ENCODE measurements at regions not wholly inside any gene's neighbourhood (a gene's known extent, or its start where the extent isn't known, plus 50 kb on each side); places are given as distances from the start of the nearest gene placed in this dataset.

DNA sequence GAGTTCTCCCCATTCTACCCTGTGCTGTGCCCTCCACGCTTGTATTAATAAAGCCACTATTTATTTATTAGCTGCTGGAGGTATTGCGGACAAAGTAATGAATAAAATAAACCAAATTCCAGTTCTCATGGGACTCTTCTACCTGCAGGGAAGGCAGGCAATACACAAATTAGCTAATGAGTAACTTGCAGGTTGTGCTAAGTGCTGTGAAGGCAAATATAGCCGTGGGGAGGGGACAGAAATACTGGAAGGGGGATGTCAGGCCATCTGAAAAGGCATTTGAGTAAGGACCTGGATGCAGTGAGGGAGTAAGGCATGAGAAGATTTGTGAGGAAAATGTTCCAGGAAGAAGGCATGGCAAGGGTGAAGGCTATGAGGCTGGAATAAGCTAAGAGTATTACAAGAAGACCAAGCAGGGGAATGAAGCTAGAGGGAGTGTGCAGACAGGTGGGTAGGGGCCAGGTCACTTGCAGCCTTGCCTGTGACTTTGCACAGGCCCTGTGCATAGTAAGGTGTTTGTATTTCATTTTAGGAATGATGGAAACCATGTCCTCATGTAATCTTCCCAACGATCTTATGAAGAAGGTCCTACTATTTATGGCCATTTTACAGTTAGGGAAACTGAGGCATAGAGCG is 167.5 kb downstream of the PTPN11 start:
- BruUV-seq (replicated peaks) = no TSS peak
- Histone ChIP-seq H3K4me2 (no peak overlapping the region), H3K4me1 (replicated peaks; ENCODE audit: insufficient read depth) (no peaks in the 10 kb centered on the region), H3K9me2 (ENCODE audit: insufficient read depth) (no peaks in the 10 kb centered on the region), H2AFZ (no peak overlapping the region), H3K27me3 (ENCODE audit: insufficient read depth, low read depth) (peaks cover 39% of the 10 kb centered on the region; the same call in 1 of the 2 replicates), H3K9me3 (ENCODE audit: insufficient read depth, low read depth) (no peaks in the 10 kb centered on the region), H3K36me3 (ENCODE audit: low read depth) (no peaks in the 10 kb centered on the region), H3K27ac (no peak overlapping the region), H3F3A (ENCODE audit: insufficient read depth, low read depth) (no peaks in the 10 kb centered on the region), H4K20me1 (ENCODE audit: insufficient read depth) (no peaks in the 10 kb centered on the region), H3K79me2 (ENCODE audit: low read depth) (no peaks in the 10 kb centered on the region), H3K4me3 (no peak overlapping the region)
- CTCF ChIA-PET = no interaction called here
- POLR2A ChIA-PET (ENCODE audit: unreplicated experiment) = no interaction called here
- no peak for DNase-seq
- no peak for TF ChIP-seq EZH2 (IDR thresholded peaks at IDR 0.05; ENCODE audit: low read depth)
- TF ChIP-seq, protein P1, sequence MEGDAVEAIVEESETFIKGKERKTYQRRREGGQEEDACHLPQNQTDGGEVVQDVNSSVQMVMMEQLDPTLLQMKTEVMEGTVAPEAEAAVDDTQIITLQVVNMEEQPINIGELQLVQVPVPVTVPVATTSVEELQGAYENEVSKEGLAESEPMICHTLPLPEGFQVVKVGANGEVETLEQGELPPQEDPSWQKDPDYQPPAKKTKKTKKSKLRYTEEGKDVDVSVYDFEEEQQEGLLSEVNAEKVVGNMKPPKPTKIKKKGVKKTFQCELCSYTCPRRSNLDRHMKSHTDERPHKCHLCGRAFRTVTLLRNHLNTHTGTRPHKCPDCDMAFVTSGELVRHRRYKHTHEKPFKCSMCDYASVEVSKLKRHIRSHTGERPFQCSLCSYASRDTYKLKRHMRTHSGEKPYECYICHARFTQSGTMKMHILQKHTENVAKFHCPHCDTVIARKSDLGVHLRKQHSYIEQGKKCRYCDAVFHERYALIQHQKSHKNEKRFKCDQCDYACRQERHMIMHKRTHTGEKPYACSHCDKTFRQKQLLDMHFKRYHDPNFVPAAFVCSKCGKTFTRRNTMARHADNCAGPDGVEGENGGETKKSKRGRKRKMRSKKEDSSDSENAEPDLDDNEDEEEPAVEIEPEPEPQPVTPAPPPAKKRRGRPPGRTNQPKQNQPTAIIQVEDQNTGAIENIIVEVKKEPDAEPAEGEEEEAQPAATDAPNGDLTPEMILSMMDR (conservative IDR thresholded peaks at IDR 0.05) = no peak
- intact Hi-C loops (cut with micrococcal nuclease; ENCODE audit: unreplicated experiment) = no loop called here

- Histone ChIP-seq H3K4me1 (replicated peaks; ENCODE audit: insufficient read depth) (no peaks in the 10 kb centered on the region), H3K27me3 (ENCODE audit: insufficient read depth, low read depth) (peaks cover 54% of the 10 kb centered on the region), H3K36me3 (ENCODE audit: low read depth) (no peaks in the 10 kb centered on the region), H3K4me3 (no peak overlapping the region), H3K9me3 (ENCODE audit: insufficient read depth, low read depth) (no peaks in the 10 kb centered on the region), H3K79me2 (ENCODE audit: low read depth) (no peaks in the 10 kb centered on the region), H4K20me1 (ENCODE audit: insufficient read depth) (no peaks in the 10 kb centered on the region), H2AFZ (no peak overlapping the region), H3F3A (ENCODE audit: insufficient read depth, low read depth) (no peaks in the 10 kb centered on the region), H3K27ac (no peak overlapping the region), H3K9me2 (ENCODE audit: insufficient read depth) (no peaks in the 10 kb centered on the region), H3K4me2 (no peak overlapping the region)
- DNase-seq = no peak
- no peak for TF ChIP-seq EZH2 (IDR thresholded peaks at IDR 0.05; ENCODE audit: low read depth)
- TF ChIP-seq, protein P1 (conservative IDR thresholded peaks at IDR 0.05) = no peak
- intact Hi-C loops (cut with micrococcal nuclease; ENCODE audit: unreplicated experiment) = no loop called here
- CTCF ChIA-PET = no interaction called here
- POLR2A ChIA-PET (ENCODE audit: unreplicated experiment) = no interaction called here
- BruUV-seq (replicated peaks) = no TSS peak
Measured at GRCh38 chr12:112589275-112589674, 170.5 kb downstream of the PTPN11 start.

DNA sequence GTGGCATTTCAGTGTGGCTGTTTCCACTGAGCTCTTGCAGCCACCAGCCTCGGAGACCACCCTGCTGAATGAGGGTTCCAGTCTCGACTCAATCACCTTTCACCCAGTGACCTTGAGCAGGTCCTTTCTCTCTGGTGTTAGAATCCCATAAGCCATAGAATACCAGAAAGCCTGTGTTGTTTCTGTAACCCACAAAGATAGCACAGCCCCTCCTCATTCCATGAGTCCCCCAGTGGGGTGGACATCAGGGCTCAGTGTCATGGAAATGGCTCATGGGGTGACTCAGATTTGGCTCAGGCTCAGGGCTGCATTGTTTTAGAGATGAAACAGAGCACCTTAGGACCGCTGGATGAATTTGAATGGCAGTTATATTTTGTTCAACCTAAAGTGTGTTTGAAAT is 171.5 kb downstream of the PTPN11 start:
- TF ChIP-seq, protein P1 (conservative IDR thresholded peaks at IDR 0.05) = no peak
- no peak for TF ChIP-seq EZH2 (IDR thresholded peaks at IDR 0.05; ENCODE audit: low read depth)
- no TSS peak for BruUV-seq (replicated peaks)
- ChIA-PET CTCF (no interaction called here), POLR2A (ENCODE audit: unreplicated experiment) (no interaction called here)
- intact Hi-C loops (cut with micrococcal nuclease; ENCODE audit: unreplicated experiment) = no loop called here
- no peak for DNase-seq
- no peaks in the 10 kb centered on the region for H3K9me3 ChIP-seq (ENCODE audit: insufficient read depth, low read depth)
- no peaks in the 10 kb centered on the region for H3K79me2 ChIP-seq (ENCODE audit: low read depth)
- no peaks in the 10 kb centered on the region for H4K20me1 ChIP-seq (ENCODE audit: insufficient read depth)
- H3K4me2 ChIP-seq = no peak overlapping the region
- H2AFZ ChIP-seq = no peak overlapping the region
- H3K27me3 ChIP-seq (ENCODE audit: insufficient read depth, low read depth) = peaks cover 45% of the 10 kb centered on the region
- no peak overlapping the region for H3K4me3 ChIP-seq
- H3K4me1 ChIP-seq (replicated peaks; ENCODE audit: insufficient read depth) = no peaks in the 10 kb centered on the region
- no peaks in the 10 kb centered on the region for H3F3A ChIP-seq (ENCODE audit: insufficient read depth, low read depth)
- H3K9me2 ChIP-seq (ENCODE audit: insufficient read depth) = no peaks in the 10 kb centered on the region
- H3K27ac ChIP-seq = no peak overlapping the region
- H3K36me3 ChIP-seq (ENCODE audit: low read depth) = no peaks in the 10 kb centered on the region

Measured in PC-9 (cell line).